BLaER1 treated with 17β-estradiol and CSF1 and Interleukin-3, amounts not matched to agents 10 nM and 100 nM (cell line): ENCODE measurements at regions not wholly inside any gene's neighbourhood (a gene's known extent, or its start where the extent isn't known, plus 50 kb on each side); places are given as distances from the start of the nearest gene placed in this dataset.
A peak's percentile ranks its signal among the peaks of the same experiment; 100 is the strongest.

Source experiments
- H3K27ac ChIP-seq, 11 experiments: shearing (Covaris generic); formaldehyde crosslinking; 2 replicates each; pipeline ENCODE4 v1.8.1; 2022
- H3K27me3 ChIP-seq, 11 experiments: shearing (Covaris generic); formaldehyde crosslinking; 2 replicates each; pipeline ENCODE4 v1.8.1; 2022
- H3K36me3 ChIP-seq, 11 experiments: shearing (Covaris generic); formaldehyde crosslinking; 2 replicates each; pipeline ENCODE4 v1.8.1; 2022
- H3K4me1 ChIP-seq, 10 experiments: shearing (Covaris generic); formaldehyde crosslinking; 2 replicates each; pipeline ENCODE4 v1.8.1; 2022
- H3K4me2 ChIP-seq, 11 experiments: shearing (Covaris generic); formaldehyde crosslinking; 2 replicates each; pipeline ENCODE4 v1.8.1; 2022
- H3K4me3 ChIP-seq, 10 experiments: shearing (Covaris generic); formaldehyde crosslinking; 2 replicates each; pipeline ENCODE4 v1.8.1; 2022
- H3K9ac ChIP-seq, 11 experiments: shearing (Covaris generic); formaldehyde crosslinking; 2 replicates each; pipeline ENCODE4 v1.8.1; 2022
- H3K9me3 ChIP-seq, 11 experiments: shearing (Covaris generic); formaldehyde crosslinking; replicated peaks in 1 of 11; 2 replicates each; pipeline ENCODE4 v1.8.1; 2022
- H4K20me1 ChIP-seq, 11 experiments: shearing (Covaris generic); formaldehyde crosslinking; 2 replicates each; pipeline ENCODE4 v1.8.1; 2022
- Cebpa-rat ChIP-seq, 11 experiments: shearing (Covaris generic); IDR thresholded peaks; 2 replicates each; pipeline ENCODE4 v1.8.1; 2022

DNA sequence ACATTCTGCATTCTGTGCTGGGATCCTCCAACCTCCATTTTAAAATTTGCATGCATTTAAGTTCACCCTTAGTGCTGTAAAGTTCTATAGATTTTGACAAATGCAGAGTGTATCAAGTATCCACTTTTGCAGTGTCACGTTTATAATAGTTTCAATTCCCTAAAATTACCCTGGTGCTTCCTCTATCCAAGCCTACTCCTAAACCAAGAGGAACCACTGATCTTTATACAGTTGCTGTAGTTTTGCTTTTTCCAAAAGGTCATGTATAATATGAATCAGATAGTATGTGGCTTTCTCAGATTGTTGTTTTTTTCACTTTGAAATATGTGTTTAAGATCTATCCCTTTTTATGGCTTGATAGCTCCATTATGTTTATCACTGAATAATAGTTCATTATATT is 468.4 kb upstream of the CDH6 start:
- no peak overlapping the region for H3K9ac ChIP-seq
- H3K9me3 ChIP-seq, result no peaks in the 10 kb centered on the region
- no peaks in the 10 kb centered on the region for H3K27me3 ChIP-seq
- no peaks in the 10 kb centered on the region for H4K20me1 ChIP-seq
- no peak overlapping the region; a peak in 1 of 22 replicates for H3K27ac ChIP-seq
- H3K4me2 ChIP-seq, result peak overlapping the region in 4 of 11 experiments; percentile 39 to 77 (median 64); a peak in 8 of 22 replicates
- peaks cover 0 to 21% (median 0%) of the 10 kb centered on the region in 10 experiments; a peak in 8 of 20 replicates for H3K4me1 ChIP-seq
- no peaks in the 10 kb centered on the region for H3K36me3 ChIP-seq
- TF ChIP-seq Cebpa-rat (IDR thresholded peaks at IDR 0.05), result no peak
- H3K4me3 ChIP-seq, result no peak overlapping the region

DNA sequence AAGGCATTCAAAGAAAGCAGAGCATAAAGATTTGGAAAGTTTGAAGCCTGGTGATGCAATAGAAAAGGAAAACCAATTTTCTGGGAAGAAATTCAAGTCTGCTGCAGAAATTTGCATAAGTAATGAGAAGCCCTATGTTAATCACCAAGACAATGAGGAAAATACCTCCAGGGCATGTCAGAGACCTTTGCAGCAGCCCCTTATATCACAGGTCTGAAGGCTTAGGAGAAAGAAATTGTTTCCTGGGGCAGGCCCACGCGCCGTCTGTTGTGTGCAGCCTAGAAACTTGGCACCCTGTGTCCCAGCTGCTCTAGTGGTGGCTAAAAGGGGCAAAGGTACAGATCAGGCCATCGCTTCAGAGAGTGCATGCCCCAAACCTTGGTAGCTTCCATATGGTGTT is 495.3 kb upstream of the CDH6 start:
- no peaks in the 10 kb centered on the region for H4K20me1 ChIP-seq
- no peaks in the 10 kb centered on the region for H3K36me3 ChIP-seq

DNA sequence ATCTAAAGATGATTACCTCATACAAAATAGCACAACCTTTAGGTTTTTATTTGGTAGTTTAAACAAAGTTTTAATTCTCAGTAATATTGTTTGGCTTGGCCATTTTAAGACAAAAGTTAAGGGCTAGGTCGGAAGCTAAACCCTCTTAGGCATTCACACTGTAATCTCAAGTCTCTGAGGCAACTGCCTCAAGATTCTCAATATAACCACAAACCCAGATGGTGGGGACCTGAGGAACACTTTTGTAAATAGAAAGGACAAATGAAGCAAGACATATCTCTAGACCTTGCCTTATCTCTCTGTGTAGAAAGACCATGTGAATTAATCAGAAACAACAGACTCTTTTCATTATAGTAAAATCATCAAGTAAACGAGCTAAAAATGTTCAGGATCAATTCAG is 500.2 kb upstream of the CDH6 start:
- Histone ChIP-seq H3K4me2 (no peak overlapping the region), H3K9ac (no peak overlapping the region), H3K27ac (peak overlapping the region in 1 of 11 experiments; percentile 40; a peak in 1 of 22 replicates), H3K4me1 (no peaks in the 10 kb centered on the region), H3K27me3 (no peaks in the 10 kb centered on the region), H3K9me3 (peaks cover 0 to 5% (median 0%) of the 10 kb centered on the region in 11 experiments; a peak in 5 of 22 replicates), H4K20me1 (no peaks in the 10 kb centered on the region), H3K36me3 (no peaks in the 10 kb centered on the region), H3K4me3 (no peak overlapping the region)
- no peak for TF ChIP-seq Cebpa-rat (IDR thresholded peaks at IDR 0.05)

More for the DNA sequence above, 495.3 kb upstream of the CDH6 start:
- TF ChIP-seq Cebpa-rat (IDR thresholded peaks at IDR 0.05), result no peak
- H3K4me3 ChIP-seq, result no peak overlapping the region
- H3K9ac ChIP-seq, result no peak overlapping the region
- no peaks in the 10 kb centered on the region for H3K27me3 ChIP-seq
- H3K27ac ChIP-seq, result no peak overlapping the region
- no peak overlapping the region for H3K4me2 ChIP-seq
- H3K4me1 ChIP-seq, result no peaks in the 10 kb centered on the region
- peaks cover 3 to 37% (median 17%) of the 10 kb centered on the region in 11 experiments; a peak in 19 of 22 replicates for H3K9me3 ChIP-seq

DNA sequence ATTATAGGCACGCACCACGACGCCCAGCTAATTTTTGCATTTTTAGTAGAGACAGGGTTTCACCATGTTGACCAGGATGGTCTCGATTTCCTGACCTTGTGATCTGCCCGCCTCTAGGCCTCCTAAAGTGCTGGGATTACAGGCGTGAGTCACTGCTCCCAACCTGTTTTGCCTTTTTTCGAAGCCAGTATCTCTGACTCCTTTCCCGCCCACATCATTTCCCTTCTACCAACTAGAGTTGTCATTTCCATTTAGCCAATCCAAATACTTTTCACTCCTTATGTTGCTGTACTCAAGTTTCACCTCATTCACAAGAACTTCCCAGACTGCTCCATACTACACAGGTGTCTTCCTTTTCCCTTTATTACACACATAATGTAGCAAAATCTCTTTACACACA is 502.6 kb upstream of the CDH6 start:
- H3K27me3 ChIP-seq, result no peaks in the 10 kb centered on the region
- H4K20me1 ChIP-seq, result no peaks in the 10 kb centered on the region
- no peaks in the 10 kb centered on the region for H3K4me1 ChIP-seq
- no peak overlapping the region for H3K27ac ChIP-seq
- H3K4me3 ChIP-seq, result no peak overlapping the region
- no peaks in the 10 kb centered on the region for H3K36me3 ChIP-seq
- no peak for TF ChIP-seq Cebpa-rat (IDR thresholded peaks at IDR 0.05)
- H3K9me3 ChIP-seq, result peaks cover 0 to 4% (median 0%) of the 10 kb centered on the region in 11 experiments; a peak in 3 of 22 replicates
- no peak overlapping the region for H3K9ac ChIP-seq
- H3K4me2 ChIP-seq, result no peak overlapping the region

DNA sequence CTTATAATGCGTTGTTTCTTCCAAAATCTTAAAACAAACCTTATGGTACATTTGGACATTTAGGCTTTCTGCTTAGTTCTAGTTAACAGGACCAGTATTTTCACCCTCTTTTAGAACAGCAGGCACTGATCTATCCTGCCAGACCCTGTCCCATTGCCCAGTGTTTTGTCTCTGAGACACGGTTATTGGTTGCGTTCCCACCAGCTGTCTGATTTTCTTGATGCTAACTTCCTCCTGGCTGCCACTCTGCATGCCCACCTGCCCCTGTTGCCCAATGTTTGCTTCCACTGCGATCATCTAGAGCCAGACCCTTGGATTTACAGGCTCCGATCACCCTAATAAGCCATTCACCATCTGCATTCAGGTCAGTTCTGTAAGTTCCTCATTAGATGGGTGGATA is 506.0 kb upstream of the CDH6 start:
- no peak overlapping the region for H3K4me2 ChIP-seq
- no peak overlapping the region for H3K27ac ChIP-seq
- no peaks in the 10 kb centered on the region for H4K20me1 ChIP-seq
- peaks cover 0 to 3% (median 0%) of the 10 kb centered on the region in 11 experiments; a peak in 1 of 22 replicates for H3K9me3 ChIP-seq
- no peaks in the 10 kb centered on the region for H3K36me3 ChIP-seq
- no peaks in the 10 kb centered on the region for H3K27me3 ChIP-seq
- no peak for TF ChIP-seq Cebpa-rat (IDR thresholded peaks at IDR 0.05)
- H3K4me3 ChIP-seq, result no peak overlapping the region
- H3K4me1 ChIP-seq, result no peaks in the 10 kb centered on the region
- H3K9ac ChIP-seq, result no peak overlapping the region

DNA sequence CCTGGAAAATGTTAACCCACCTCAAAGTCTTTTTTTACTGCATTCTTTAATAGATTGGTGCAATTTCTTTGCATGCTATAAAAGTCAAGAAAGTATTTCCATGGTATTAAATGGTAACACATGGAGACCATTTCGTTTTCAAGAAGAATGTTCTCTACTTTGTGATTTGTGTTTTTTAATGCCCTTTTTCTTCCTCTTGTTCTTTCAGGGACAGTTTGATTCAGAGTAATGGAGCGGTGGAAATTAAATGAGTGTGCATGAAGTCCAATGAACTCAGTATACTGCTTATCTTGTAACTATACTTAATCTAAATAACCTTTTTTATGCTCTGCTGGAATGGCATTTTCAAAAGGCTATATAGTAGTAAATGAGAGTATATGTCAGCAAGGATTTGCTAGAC is 507.0 kb upstream of the CDH6 start:
- peaks cover 0 to 3% (median 0%) of the 10 kb centered on the region in 11 experiments; a peak in 1 of 22 replicates for H3K9me3 ChIP-seq
- no peaks in the 10 kb centered on the region for H3K27me3 ChIP-seq
- no peaks in the 10 kb centered on the region for H3K4me1 ChIP-seq
- TF ChIP-seq Cebpa-rat (IDR thresholded peaks at IDR 0.05), result no peak
- H3K9ac ChIP-seq, result no peak overlapping the region
- no peaks in the 10 kb centered on the region for H4K20me1 ChIP-seq
- no peak overlapping the region for H3K4me3 ChIP-seq
- H3K36me3 ChIP-seq, result no peaks in the 10 kb centered on the region
- no peak overlapping the region for H3K27ac ChIP-seq
- no peak overlapping the region for H3K4me2 ChIP-seq

DNA sequence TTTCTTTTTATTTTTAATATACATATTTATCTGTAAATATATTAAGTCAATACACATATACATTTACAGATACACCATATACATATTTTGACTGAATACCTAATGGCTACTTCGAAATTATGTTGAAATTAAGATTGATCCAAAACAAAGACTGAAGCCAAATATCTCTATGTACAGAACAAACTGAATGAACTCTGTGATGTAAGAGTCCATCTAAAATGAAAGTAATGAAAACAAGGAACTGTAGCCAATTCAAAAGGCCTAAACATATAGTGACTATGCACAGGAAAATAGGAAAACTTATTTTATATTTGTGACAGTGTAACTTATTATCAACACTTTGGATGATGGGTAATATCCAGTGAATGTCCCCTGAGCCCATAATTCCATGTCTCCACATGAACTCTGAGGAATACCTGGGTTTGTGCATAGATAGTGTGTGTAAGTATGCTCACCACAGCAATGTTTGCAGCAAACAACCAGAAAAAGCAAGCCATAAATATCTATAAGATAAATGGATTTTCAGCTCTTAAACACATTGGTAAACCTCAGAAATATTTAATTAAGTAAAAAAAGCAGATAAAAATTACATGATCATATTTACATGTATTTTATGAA is 517.2 kb upstream of the CDH6 start:
- no peaks in the 10 kb centered on the region for H3K27me3 ChIP-seq
- H3K9ac ChIP-seq, result no peak overlapping the region
- no peak overlapping the region for H3K4me2 ChIP-seq
- no peak overlapping the region for H3K4me3 ChIP-seq
- no peaks in the 10 kb centered on the region for H3K4me1 ChIP-seq
- H3K36me3 ChIP-seq, result no peaks in the 10 kb centered on the region
- H3K9me3 ChIP-seq, result peaks cover 18 to 24% (median 19%) of the 10 kb centered on the region in 11 experiments
- no peak overlapping the region for H3K27ac ChIP-seq
- no peaks in the 10 kb centered on the region for H4K20me1 ChIP-seq
- TF ChIP-seq Cebpa-rat (IDR thresholded peaks at IDR 0.05), result no peak

DNA sequence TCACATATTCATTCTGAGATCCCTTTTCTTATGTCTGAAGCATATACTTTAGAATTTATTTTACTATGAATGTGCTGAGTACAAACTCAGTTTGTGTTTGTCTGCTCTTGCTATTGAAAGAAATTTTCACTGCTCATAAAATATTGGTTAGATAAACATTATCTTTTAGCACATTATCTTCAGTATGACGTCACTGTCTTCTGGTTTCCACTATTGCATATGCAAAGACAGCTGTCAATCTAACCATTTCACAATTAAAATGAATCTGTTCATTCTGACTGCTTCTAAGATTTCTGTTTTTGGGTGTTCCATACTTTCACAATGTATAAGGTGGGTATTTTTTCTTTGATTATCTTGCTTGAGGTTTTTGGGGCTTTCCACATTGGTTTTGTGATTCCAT is 526.2 kb upstream of the CDH6 start:
- no peak for TF ChIP-seq Cebpa-rat (IDR thresholded peaks at IDR 0.05)
- no peak overlapping the region for H3K4me3 ChIP-seq
- no peak overlapping the region for H3K4me2 ChIP-seq
- H3K9me3 ChIP-seq, result peaks cover 0 to 17% (median 0%) of the 10 kb centered on the region in 11 experiments; a peak in 3 of 22 replicates
- no peaks in the 10 kb centered on the region for H3K36me3 ChIP-seq
- H3K27me3 ChIP-seq, result no peaks in the 10 kb centered on the region
- H4K20me1 ChIP-seq, result no peaks in the 10 kb centered on the region
- H3K4me1 ChIP-seq, result peaks cover 0 to 6% (median 0%) of the 10 kb centered on the region in 10 experiments; a peak in 2 of 20 replicates
- no peak overlapping the region for H3K9ac ChIP-seq
- H3K27ac ChIP-seq, result no peak overlapping the region

DNA sequence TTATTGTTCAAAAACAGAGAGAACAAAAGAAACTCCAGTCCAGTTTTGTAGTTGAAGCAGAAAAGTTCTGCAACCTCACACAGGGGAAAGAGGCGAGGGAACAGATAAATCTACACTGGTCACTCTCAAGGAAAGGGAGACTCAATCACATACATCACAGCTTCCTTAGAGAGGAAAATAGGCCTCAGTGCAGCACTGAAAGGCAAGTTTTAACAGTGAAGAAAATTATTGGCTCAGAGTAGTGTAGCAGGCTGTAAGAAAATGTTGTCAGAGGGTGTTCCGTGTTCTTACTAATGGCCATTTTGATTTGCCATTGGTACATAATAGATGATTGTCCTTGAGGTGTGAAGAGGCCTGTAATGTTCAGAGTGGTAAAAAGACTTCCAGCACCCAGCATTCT is 530.0 kb upstream of the CDH6 start:
- H3K27ac ChIP-seq, result no peak overlapping the region
- no peak for TF ChIP-seq Cebpa-rat (IDR thresholded peaks at IDR 0.05)

DNA sequence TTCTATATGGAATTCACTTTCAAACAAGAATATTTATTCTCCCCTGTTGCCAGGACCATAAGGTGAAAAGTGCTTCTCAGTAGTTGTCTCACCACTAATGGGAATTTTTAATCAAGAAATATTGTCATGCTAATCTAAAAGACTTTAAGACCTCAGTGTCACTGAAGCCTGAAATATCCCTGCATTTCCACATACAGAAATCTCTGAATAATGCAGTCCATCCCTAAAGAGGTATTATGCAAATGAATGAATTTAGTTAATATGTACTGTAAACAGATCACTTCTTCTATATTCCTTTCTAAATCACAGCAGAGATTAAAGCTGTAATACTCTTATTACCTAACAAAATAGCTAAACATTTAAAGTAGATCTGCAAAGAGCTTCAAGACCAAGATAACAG is 531.1 kb upstream of the CDH6 start:
- no peak for TF ChIP-seq Cebpa-rat (IDR thresholded peaks at IDR 0.05)
- Histone ChIP-seq H3K9ac (no peak overlapping the region), H3K9me3 (no peaks in the 10 kb centered on the region), H3K4me1 (peaks cover 0 to 3% (median 0%) of the 10 kb centered on the region in 10 experiments; a peak in 2 of 20 replicates), H3K27me3 (no peaks in the 10 kb centered on the region), H3K27ac (no peak overlapping the region), H3K4me3 (no peak overlapping the region), H3K36me3 (no peaks in the 10 kb centered on the region), H4K20me1 (no peaks in the 10 kb centered on the region), H3K4me2 (no peak overlapping the region)

More for the DNA sequence above, 530.0 kb upstream of the CDH6 start:
- peaks cover 0 to 3% (median 0%) of the 10 kb centered on the region in 11 experiments; a peak in 3 of 22 replicates for H3K9me3 ChIP-seq
- H3K4me1 ChIP-seq, result no peaks in the 10 kb centered on the region
- no peaks in the 10 kb centered on the region for H3K27me3 ChIP-seq
- H3K9ac ChIP-seq, result no peak overlapping the region
- no peak overlapping the region for H3K4me2 ChIP-seq
- H3K4me3 ChIP-seq, result no peak overlapping the region
- H4K20me1 ChIP-seq, result no peaks in the 10 kb centered on the region
- H3K36me3 ChIP-seq, result no peaks in the 10 kb centered on the region
